Activated CD4-positive, alpha-beta memory T cell treated with anti-CD3 and anti-CD28 coated beads for 36 hours (primary cell): ENCODE measurements at regions not wholly inside any gene's neighbourhood (a gene's known extent, or its start where the extent isn't known, plus 50 kb on each side); places are given as distances from the start of the nearest gene placed in this dataset.
"Not testable (repeated sequence)": the region's sequence is repeated elsewhere in the genome, so short reads cannot be mapped to it uniquely, and the experiment has no call there.

Experiments used
- CTCF ChIA-PET: fragments of 350-600 bp; sonication (Branson Sonifier 250); formaldehyde crosslinking; loops from one replicate; lab custom pipeline; 2021; ENCODE audit warnings: antibody characterized with exemption, inconsistent platforms; lab: Charles Lee
- POLR2A ChIA-PET: fragments of 350-600 bp; sonication (Branson Sonifier 250); formaldehyde crosslinking; loops from one replicate; lab custom pipeline; 2021; ENCODE audit warnings: antibody characterized with exemption; lab: Charles Lee
- DNase-seq: peaks from one replicate; pipeline ENCODE4 v3.0.0-alpha.2; 2020
- H3K27ac Mint-ChIP-seq: one replicate; pipeline ENCODE4 v1.8.0; 2021; ENCODE audit warnings: mixed read lengths
- H3K27me3 Mint-ChIP-seq: one replicate; pipeline ENCODE4 v1.8.0; 2021; ENCODE audit warnings: mixed read lengths
- H3K36me3 Mint-ChIP-seq: one replicate; pipeline ENCODE4 v1.8.0; 2021; ENCODE audit warnings: mixed read lengths
- H3K4me1 Mint-ChIP-seq: one replicate; pipeline ENCODE4 v1.8.0; 2021; ENCODE audit warnings: low read depth, mixed read lengths
- H3K4me3 Mint-ChIP-seq: one replicate; pipeline ENCODE4 v1.8.0; 2021; ENCODE audit warnings: mild to moderate bottlenecking, mixed read lengths
- H3K9me3 Mint-ChIP-seq: one replicate; pipeline ENCODE4 v1.8.0; 2021; ENCODE audit warnings: mixed read lengths
- intact Hi-C: fragments of 100-400 bp; cut with micrococcal nuclease; formaldehyde crosslinking; loops from one replicate; pipeline ENCODE4 v1.15.1; 2023

GRCh38 chr7:145753004-145753403, 363.6 kb upstream of the CNTNAP2 start:
- no peak overlapping the region for H3K27ac Mint-ChIP-seq
- no peak for DNase-seq
- intact Hi-C loops = no loop called here
- no peaks in the 10 kb centered on the region for H3K36me3 Mint-ChIP-seq
- H3K9me3 Mint-ChIP-seq = peaks cover 10% of the 10 kb centered on the region
- no peak overlapping the region for H3K4me3 Mint-ChIP-seq
- ChIA-PET POLR2A (no interaction called here), CTCF (no interaction called here)
- no peaks in the 10 kb centered on the region for H3K4me1 Mint-ChIP-seq
- no peaks in the 10 kb centered on the region for H3K27me3 Mint-ChIP-seq

- Mint-ChIP-seq H3K27ac (no peak overlapping the region), H3K9me3 (peaks cover 5% of the 10 kb centered on the region), H3K4me3 (no peak overlapping the region), H3K27me3 (no peaks in the 10 kb centered on the region), H3K4me1 (no peaks in the 10 kb centered on the region), H3K36me3 (no peaks in the 10 kb centered on the region)
- ChIA-PET CTCF (no interaction called here), POLR2A (no interaction called here)
- DNase-seq = no peak
- intact Hi-C loops = loop anchor here (5.0 kb wide), 1 partner anchor 345 kb away; no protein-coding TSS in a partner anchor
Measured at GRCh38 chr7:145737617-145738016, 379.0 kb upstream of the CNTNAP2 start.

GRCh38 chr7:145735061-145735460, 381.5 kb upstream of the CNTNAP2 start:
- DNase-seq = no peak
- no peaks in the 10 kb centered on the region for H3K27me3 Mint-ChIP-seq
- H3K27ac Mint-ChIP-seq = no peak overlapping the region
- CTCF ChIA-PET = no interaction called here
- H3K36me3 Mint-ChIP-seq = no peaks in the 10 kb centered on the region
- no peak overlapping the region for H3K4me3 Mint-ChIP-seq
- POLR2A ChIA-PET = no interaction called here
- intact Hi-C loops = loop anchor here (5.0 kb wide), 1 partner anchor 347 kb away; no protein-coding TSS in a partner anchor
- peaks cover 2% of the 10 kb centered on the region for H3K9me3 Mint-ChIP-seq
- H3K4me1 Mint-ChIP-seq = no peaks in the 10 kb centered on the region

GRCh38 chr7:145732521-145732920, 384.1 kb upstream of the CNTNAP2 start:
- Mint-ChIP-seq H3K9me3 (no peaks in the 10 kb centered on the region), H3K4me3 (no peak overlapping the region), H3K27me3 (no peaks in the 10 kb centered on the region), H3K27ac (no peak overlapping the region), H3K36me3 (no peaks in the 10 kb centered on the region), H3K4me1 (no peaks in the 10 kb centered on the region)
- no peak for DNase-seq
- intact Hi-C loops = no loop called here
- ChIA-PET CTCF (no interaction called here), POLR2A (no interaction called here)

GRCh38 chr7:145729691-145730090, 386.9 kb upstream of the CNTNAP2 start:
- DNase-seq = no peak
- intact Hi-C loops = no loop called here
- no peak overlapping the region for H3K4me3 Mint-ChIP-seq
- H3K9me3 Mint-ChIP-seq = no peaks in the 10 kb centered on the region
- CTCF ChIA-PET = no interaction called here
- POLR2A ChIA-PET = no interaction called here
- H3K36me3 Mint-ChIP-seq = no peaks in the 10 kb centered on the region
- H3K4me1 Mint-ChIP-seq = no peaks in the 10 kb centered on the region
- H3K27me3 Mint-ChIP-seq = no peaks in the 10 kb centered on the region
- no peak overlapping the region for H3K27ac Mint-ChIP-seq

GRCh38 chr7:145718129-145718528, 398.5 kb upstream of the CNTNAP2 start:
- Mint-ChIP-seq H3K4me3 (no peak overlapping the region), H3K27ac (no peak overlapping the region), H3K9me3 (peaks cover 9% of the 10 kb centered on the region), H3K4me1 (no peaks in the 10 kb centered on the region), H3K36me3 (no peaks in the 10 kb centered on the region), H3K27me3 (no peaks in the 10 kb centered on the region)
- intact Hi-C loops = no loop called here
- ChIA-PET CTCF (no interaction called here), POLR2A (no interaction called here)
- no peak for DNase-seq

GRCh38 chr7:145700488-145700887, 416.1 kb upstream of the CNTNAP2 start:
- Mint-ChIP-seq H3K4me1 (no peaks in the 10 kb centered on the region), H3K9me3 (peaks cover 3% of the 10 kb centered on the region), H3K27ac (no peak overlapping the region), H3K4me3 (no peak overlapping the region), H3K27me3 (no peaks in the 10 kb centered on the region), H3K36me3 (no peaks in the 10 kb centered on the region)
- POLR2A ChIA-PET = no interaction called here
- intact Hi-C loops = no loop called here
- CTCF ChIA-PET = no interaction called here
- no peak for DNase-seq

- Mint-ChIP-seq H3K36me3 (no peaks in the 10 kb centered on the region), H3K27ac (no peak overlapping the region), H3K4me1 (no peaks in the 10 kb centered on the region), H3K27me3 (no peaks in the 10 kb centered on the region), H3K4me3 (no peak overlapping the region), H3K9me3 (peaks cover 3% of the 10 kb centered on the region)
- DNase-seq = no peak
- POLR2A ChIA-PET = no interaction called here
- CTCF ChIA-PET = no interaction called here
- intact Hi-C loops = no loop called here
Measured at GRCh38 chr7:145698526-145699262, 417.9 kb upstream of the CNTNAP2 start.

GRCh38 chr7:145697412-145698107, 419.0 kb upstream of the CNTNAP2 start:
- H3K4me3 Mint-ChIP-seq, POLR2A ChIA-PET: not testable (repeated sequence)

GRCh38 chr7:145696071-145696470, 420.5 kb upstream of the CNTNAP2 start:
- ChIA-PET POLR2A (no interaction called here), CTCF (no interaction called here)
- intact Hi-C loops = no loop called here

More at GRCh38 chr7:145697412-145698107, 419.0 kb upstream of the CNTNAP2 start:
- intact Hi-C loops, CTCF ChIA-PET, H3K4me1 Mint-ChIP-seq, H3K27ac Mint-ChIP-seq, H3K36me3 Mint-ChIP-seq, H3K27me3 Mint-ChIP-seq, H3K9me3 Mint-ChIP-seq, DNase-seq: not testable (repeated sequence)

GRCh38 chr7:145692237-145692950, 424.2 kb upstream of the CNTNAP2 start:
- no peaks in the 10 kb centered on the region for H3K27me3 Mint-ChIP-seq
- peaks cover 5% of the 10 kb centered on the region for H3K9me3 Mint-ChIP-seq
- H3K4me1 Mint-ChIP-seq = no peaks in the 10 kb centered on the region
- H3K4me3 Mint-ChIP-seq = no peak overlapping the region
- CTCF ChIA-PET = no interaction called here
- H3K36me3 Mint-ChIP-seq = no peaks in the 10 kb centered on the region
- intact Hi-C loops = no loop called here
- H3K27ac Mint-ChIP-seq = no peak overlapping the region
- no peak for DNase-seq
- POLR2A ChIA-PET = no interaction called here

More at GRCh38 chr7:145696071-145696470, 420.5 kb upstream of the CNTNAP2 start:
- Mint-ChIP-seq H3K4me3 (no peak overlapping the region), H3K36me3 (no peaks in the 10 kb centered on the region), H3K27me3 (no peaks in the 10 kb centered on the region), H3K9me3 (peaks cover 2% of the 10 kb centered on the region), H3K27ac (no peak overlapping the region), H3K4me1 (no peaks in the 10 kb centered on the region)
- no peak for DNase-seq

GRCh38 chr7:145691377-145691914, 425.2 kb upstream of the CNTNAP2 start:
- no peak overlapping the region for H3K4me3 Mint-ChIP-seq
- peaks cover 5% of the 10 kb centered on the region for H3K9me3 Mint-ChIP-seq
- no peak overlapping the region for H3K27ac Mint-ChIP-seq
- H3K36me3 Mint-ChIP-seq = no peaks in the 10 kb centered on the region
- ChIA-PET POLR2A (no interaction called here), CTCF (no interaction called here)
- H3K27me3 Mint-ChIP-seq = no peaks in the 10 kb centered on the region
- no peak for DNase-seq
- intact Hi-C loops = no loop called here
- H3K4me1 Mint-ChIP-seq = no peaks in the 10 kb centered on the region
